ENCODE measurements at regions not wholly inside any gene's neighbourhood (a gene's known extent, or its start where the extent isn't known, plus 50 kb on each side); places are given as distances from the start of the nearest gene placed in this dataset.

DNA sequence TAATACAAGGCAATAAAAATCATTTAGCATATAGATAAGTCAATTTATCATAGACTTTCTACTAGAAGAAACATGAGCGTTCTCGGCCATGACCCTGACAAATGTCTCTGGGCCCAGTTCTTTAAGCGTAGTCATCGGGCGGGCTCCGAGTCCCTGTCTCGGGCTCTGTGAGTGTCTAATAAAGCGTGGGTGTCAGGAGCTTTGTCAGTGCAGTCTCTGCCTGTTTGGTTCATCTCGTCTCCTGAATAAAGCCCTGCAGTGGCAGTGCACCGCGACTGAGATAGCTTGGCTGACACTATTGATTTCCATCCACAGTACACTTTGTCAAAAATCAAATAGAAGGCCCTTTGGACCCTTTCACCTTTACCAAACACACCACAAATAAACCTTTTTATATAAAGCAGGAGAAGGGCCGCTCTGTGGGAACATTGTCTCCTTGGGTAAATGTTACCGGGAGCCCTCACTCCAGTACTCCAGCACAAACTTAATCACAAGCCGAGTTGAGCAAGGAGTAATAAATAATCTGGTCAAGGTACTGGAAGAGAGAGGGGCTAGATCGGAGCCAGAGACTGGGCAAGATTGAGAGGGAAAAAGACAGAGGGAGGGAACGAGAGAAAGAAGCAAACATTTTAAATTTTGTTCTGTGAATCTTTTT, 368.2 kb upstream of the TSHZ3 start (continued):
- TF ChIP-seq, protein P1, sequence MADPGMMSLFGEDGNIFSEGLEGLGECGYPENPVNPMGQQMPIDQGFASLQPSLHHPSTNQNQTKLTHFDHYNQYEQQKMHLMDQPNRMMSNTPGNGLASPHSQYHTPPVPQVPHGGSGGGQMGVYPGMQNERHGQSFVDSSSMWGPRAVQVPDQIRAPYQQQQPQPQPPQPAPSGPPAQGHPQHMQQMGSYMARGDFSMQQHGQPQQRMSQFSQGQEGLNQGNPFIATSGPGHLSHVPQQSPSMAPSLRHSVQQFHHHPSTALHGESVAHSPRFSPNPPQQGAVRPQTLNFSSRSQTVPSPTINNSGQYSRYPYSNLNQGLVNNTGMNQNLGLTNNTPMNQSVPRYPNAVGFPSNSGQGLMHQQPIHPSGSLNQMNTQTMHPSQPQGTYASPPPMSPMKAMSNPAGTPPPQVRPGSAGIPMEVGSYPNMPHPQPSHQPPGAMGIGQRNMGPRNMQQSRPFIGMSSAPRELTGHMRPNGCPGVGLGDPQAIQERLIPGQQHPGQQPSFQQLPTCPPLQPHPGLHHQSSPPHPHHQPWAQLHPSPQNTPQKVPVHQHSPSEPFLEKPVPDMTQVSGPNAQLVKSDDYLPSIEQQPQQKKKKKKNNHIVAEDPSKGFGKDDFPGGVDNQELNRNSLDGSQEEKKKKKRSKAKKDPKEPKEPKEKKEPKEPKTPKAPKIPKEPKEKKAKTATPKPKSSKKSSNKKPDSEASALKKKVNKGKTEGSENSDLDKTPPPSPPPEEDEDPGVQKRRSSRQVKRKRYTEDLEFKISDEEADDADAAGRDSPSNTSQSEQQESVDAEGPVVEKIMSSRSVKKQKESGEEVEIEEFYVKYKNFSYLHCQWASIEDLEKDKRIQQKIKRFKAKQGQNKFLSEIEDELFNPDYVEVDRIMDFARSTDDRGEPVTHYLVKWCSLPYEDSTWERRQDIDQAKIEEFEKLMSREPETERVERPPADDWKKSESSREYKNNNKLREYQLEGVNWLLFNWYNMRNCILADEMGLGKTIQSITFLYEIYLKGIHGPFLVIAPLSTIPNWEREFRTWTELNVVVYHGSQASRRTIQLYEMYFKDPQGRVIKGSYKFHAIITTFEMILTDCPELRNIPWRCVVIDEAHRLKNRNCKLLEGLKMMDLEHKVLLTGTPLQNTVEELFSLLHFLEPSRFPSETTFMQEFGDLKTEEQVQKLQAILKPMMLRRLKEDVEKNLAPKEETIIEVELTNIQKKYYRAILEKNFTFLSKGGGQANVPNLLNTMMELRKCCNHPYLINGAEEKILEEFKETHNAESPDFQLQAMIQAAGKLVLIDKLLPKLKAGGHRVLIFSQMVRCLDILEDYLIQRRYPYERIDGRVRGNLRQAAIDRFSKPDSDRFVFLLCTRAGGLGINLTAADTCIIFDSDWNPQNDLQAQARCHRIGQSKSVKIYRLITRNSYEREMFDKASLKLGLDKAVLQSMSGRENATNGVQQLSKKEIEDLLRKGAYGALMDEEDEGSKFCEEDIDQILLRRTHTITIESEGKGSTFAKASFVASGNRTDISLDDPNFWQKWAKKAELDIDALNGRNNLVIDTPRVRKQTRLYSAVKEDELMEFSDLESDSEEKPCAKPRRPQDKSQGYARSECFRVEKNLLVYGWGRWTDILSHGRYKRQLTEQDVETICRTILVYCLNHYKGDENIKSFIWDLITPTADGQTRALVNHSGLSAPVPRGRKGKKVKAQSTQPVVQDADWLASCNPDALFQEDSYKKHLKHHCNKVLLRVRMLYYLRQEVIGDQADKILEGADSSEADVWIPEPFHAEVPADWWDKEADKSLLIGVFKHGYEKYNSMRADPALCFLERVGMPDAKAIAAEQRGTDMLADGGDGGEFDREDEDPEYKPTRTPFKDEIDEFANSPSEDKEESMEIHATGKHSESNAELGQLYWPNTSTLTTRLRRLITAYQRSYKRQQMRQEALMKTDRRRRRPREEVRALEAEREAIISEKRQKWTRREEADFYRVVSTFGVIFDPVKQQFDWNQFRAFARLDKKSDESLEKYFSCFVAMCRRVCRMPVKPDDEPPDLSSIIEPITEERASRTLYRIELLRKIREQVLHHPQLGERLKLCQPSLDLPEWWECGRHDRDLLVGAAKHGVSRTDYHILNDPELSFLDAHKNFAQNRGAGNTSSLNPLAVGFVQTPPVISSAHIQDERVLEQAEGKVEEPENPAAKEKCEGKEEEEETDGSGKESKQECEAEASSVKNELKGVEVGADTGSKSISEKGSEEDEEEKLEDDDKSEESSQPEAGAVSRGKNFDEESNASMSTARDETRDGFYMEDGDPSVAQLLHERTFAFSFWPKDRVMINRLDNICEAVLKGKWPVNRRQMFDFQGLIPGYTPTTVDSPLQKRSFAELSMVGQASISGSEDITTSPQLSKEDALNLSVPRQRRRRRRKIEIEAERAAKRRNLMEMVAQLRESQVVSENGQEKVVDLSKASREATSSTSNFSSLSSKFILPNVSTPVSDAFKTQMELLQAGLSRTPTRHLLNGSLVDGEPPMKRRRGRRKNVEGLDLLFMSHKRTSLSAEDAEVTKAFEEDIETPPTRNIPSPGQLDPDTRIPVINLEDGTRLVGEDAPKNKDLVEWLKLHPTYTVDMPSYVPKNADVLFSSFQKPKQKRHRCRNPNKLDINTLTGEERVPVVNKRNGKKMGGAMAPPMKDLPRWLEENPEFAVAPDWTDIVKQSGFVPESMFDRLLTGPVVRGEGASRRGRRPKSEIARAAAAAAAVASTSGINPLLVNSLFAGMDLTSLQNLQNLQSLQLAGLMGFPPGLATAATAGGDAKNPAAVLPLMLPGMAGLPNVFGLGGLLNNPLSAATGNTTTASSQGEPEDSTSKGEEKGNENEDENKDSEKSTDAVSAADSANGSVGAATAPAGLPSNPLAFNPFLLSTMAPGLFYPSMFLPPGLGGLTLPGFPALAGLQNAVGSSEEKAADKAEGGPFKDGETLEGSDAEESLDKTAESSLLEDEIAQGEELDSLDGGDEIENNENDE (IDR thresholded peaks at IDR 0.05; ENCODE audit: insufficient replicate concordance, low read length), result no peak
- TF ChIP-seq TCF12 (IDR thresholded peaks at IDR 0.05; ENCODE audit: low read depth, low read length), result no peak
- no peak for TF ChIP-seq CEBPB (IDR thresholded peaks at IDR 0.05; ENCODE audit: low read depth, low read length)
- TF ChIP-seq BCL11A (IDR thresholded peaks at IDR 0.05; ENCODE audit: low read depth in 2 of 2, low read length in 2 of 2), result no peak
- no peak for TF ChIP-seq KDM5A (IDR thresholded peaks at IDR 0.05; ENCODE audit: low read length)
- no peak for TF ChIP-seq BRCA1 (IDR thresholded peaks at IDR 0.05; ENCODE audit: low read depth, low read length)
- no peak for TF ChIP-seq POLR2A (IDR thresholded peaks at IDR 0.05; ENCODE audit: control extremely low read depth in 1 of 2, low read depth in 2 of 2, low read length in 2 of 2)
- no peak for TF ChIP-seq EGR1 (IDR thresholded peaks at IDR 0.05; ENCODE audit: borderline replicate concordance, low read depth, low read length)
- TF ChIP-seq JUN (IDR thresholded peaks at IDR 0.05; ENCODE audit: low read depth, low read length), result no peak
- TF ChIP-seq GABPA (IDR thresholded peaks at IDR 0.05; ENCODE audit: borderline replicate concordance, insufficient read depth, low read length), result no peak
- TF ChIP-seq, protein P2, sequence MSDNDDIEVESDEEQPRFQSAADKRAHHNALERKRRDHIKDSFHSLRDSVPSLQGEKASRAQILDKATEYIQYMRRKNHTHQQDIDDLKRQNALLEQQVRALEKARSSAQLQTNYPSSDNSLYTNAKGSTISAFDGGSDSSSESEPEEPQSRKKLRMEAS (IDR thresholded peaks at IDR 0.05), result no peak
